K562 (cell line): ENCODE measurements at regions not wholly inside any gene's neighbourhood (a gene's known extent, or its start where the extent isn't known, plus 50 kb on each side); places are given as distances from the start of the nearest gene placed in this dataset.

Experiments used
- ATAC-seq: fragments of 200-7000 bp; cut with Tn5 transposase; 3 replicates; pipeline ENCODE4 v1.9.1; 2020; ENCODE audit warnings: moderate library complexity
- BruUV-seq: library from RNA; stranded (reverse); fragments of 400-500 nt; replicated peaks from 2 replicates; lab custom pipeline; 2021; lab: Mats Ljungman, UMichigan
- CTCF ChIA-PET: fragments of 300-600 bp; formaldehyde crosslinking; extraction: SDS; loops from one replicate; lab custom pipeline; 2021; ENCODE audit warnings: low intra/inter-chr PET ratio; lab: Yijun Ruan, JAX
- POLR2A ChIA-PET: fragments of 300-600, 350-650 bp; sonication (Branson Sonifier 250); formaldehyde crosslinking; extraction: SDS; loops from one replicate; lab custom pipeline; 2021; ENCODE audit warnings: antibody characterized with exemption, inconsistent platforms; lab: Yijun Ruan, JAX
- DNase-seq, 4 experiments: peaks; one replicate each; pipeline versions ENCODE4 v3.0.0 to v3.0.0-alpha.2; 2011 to 2018; ENCODE audit warnings: low spot score in 3 of 4, mixed read lengths in 3 of 4; ENCODE audit errors: extremely low read depth in 1 of 4
- FAIRE-seq: peaks from 2 replicates; lab custom pipeline; 2011; peaks lifted over from hg19 to GRCh38; lab: Jason Lieb, UNC
- H2AFZ ChIP-seq: 2 replicates; pipeline ENCODE4 v1.6.0; 2011; ENCODE audit warnings: low read depth, low read length, control low read depth, inconsistent platforms
- H3K27ac ChIP-seq: fragments of 200-600 bp; 3 replicates; pipeline ENCODE4 v1.8.0; 2011; ENCODE audit warnings: low read depth, mild to moderate bottlenecking, control low read depth, inconsistent platforms, low read length, moderate library complexity, mixed read lengths; ENCODE audit errors: extremely low read depth
- H3K27me3 ChIP-seq, 2 experiments: fragments of 300-600 bp in 1 of 2; 2 replicates in 1 of 2; 3 replicates in 1 of 2; pipeline versions ENCODE4 v1.6.0 to v1.8.0; 2011; ENCODE audit warnings: inconsistent platforms in 2 of 2, low read length in 2 of 2, mild to moderate bottlenecking in 1 of 2, mixed read lengths in 1 of 2, moderate library complexity in 1 of 2; ENCODE audit not compliant: control insufficient read depth in 2 of 2, insufficient read depth in 2 of 2
- H3K36me3 ChIP-seq: fragments of 300-600 bp; 3 replicates; pipeline ENCODE4 v1.8.0; 2011; ENCODE audit warnings: mild to moderate bottlenecking, low read length, inconsistent platforms; ENCODE audit not compliant: control insufficient read depth, insufficient read depth
- H3K4me1 ChIP-seq, 2 experiments: fragments of 200-600 bp in 1 of 2; replicated peaks in 1 of 2; 2 replicates in 1 of 2; 3 replicates in 1 of 2; pipeline versions ENCODE4 v1.5.1 to v1.8.0; 2011; ENCODE audit warnings: inconsistent platforms in 2 of 2, low read length in 2 of 2, mild to moderate bottlenecking in 1 of 2, mixed read lengths in 1 of 2, moderate library complexity in 1 of 2; ENCODE audit not compliant: control insufficient read depth in 2 of 2, insufficient read depth in 2 of 2
- H3K4me2 ChIP-seq: 2 replicates; pipeline ENCODE4 v1.6.1; 2011; ENCODE audit warnings: low read length, control low read depth, inconsistent platforms, mixed read lengths; ENCODE audit not compliant: insufficient read depth
- H3K4me3 ChIP-seq: fragments of 200-600 bp; sonication (generic), shearing (Covaris generic); 2 replicates; pipeline ENCODE4 v1.5.1; 2016; ENCODE audit warnings: control low read depth, inconsistent platforms
- H3K79me2 ChIP-seq: fragments of 200-600 bp; 3 replicates; pipeline ENCODE4 v1.8.0; 2011; ENCODE audit warnings: low read length, inconsistent platforms; ENCODE audit not compliant: control insufficient read depth, insufficient read depth
- H3K9ac ChIP-seq, 2 experiments: 2 replicates each; pipeline versions ENCODE4 v1.6.0 to v1.6.1; 2011; ENCODE audit warnings: low read depth in 2 of 2, low read length in 2 of 2, control low read depth in 1 of 2, inconsistent platforms in 1 of 2, mild to moderate bottlenecking in 1 of 2, mixed read lengths in 1 of 2; ENCODE audit not compliant: insufficient read depth in 1 of 2
- H3K9me1 ChIP-seq: one replicate; pipeline ENCODE4 v1.6.0; 2011; ENCODE audit warnings: inconsistent platforms, mild to moderate bottlenecking, low read length, moderate library complexity; ENCODE audit not compliant: control insufficient read depth, insufficient read depth
- H3K9me3 ChIP-seq: replicated peaks from 2 replicates; pipeline ENCODE4 v1.5.1; 2011; ENCODE audit warnings: low read depth, low read length, inconsistent platforms; ENCODE audit not compliant: control insufficient read depth, insufficient read depth
- H4K20me1 ChIP-seq: replicated peaks from 2 replicates; pipeline ENCODE4 v1.6.1; 2011; ENCODE audit warnings: low read length, inconsistent platforms, mixed read lengths; ENCODE audit not compliant: control insufficient read depth, insufficient read depth
- C11orf30 ChIP-seq: fragments of 450-650 bp; IDR thresholded peaks from 2 replicates; pipeline ENCODE4 v1.6.1; 2016; ENCODE audit warnings: low read depth, mild to moderate bottlenecking
- CAMTA2 ChIP-seq: fragments of 250-450 bp; sonication (Bioruptor Pico); conservative IDR thresholded peaks from 2 replicates; pipeline ENCODE4 v1.5.1; 2022
- GTF2A2 ChIP-seq: IDR thresholded peaks from 2 replicates; pipeline ENCODE4 v1.6.1; 2016; ENCODE audit warnings: mild to moderate bottlenecking, missing genetic modification characterization, missing compliant biosample characterization
- HES1 ChIP-seq: fragments of 450-650 bp; IDR thresholded peaks from 2 replicates; pipeline ENCODE4 v1.6.1; 2016; ENCODE audit warnings: low read depth, mild to moderate bottlenecking, moderate library complexity
- LEF1 ChIP-seq: fragments of 450-650 bp; IDR thresholded peaks from 2 replicates; pipeline ENCODE4 v1.6.1; 2016; ENCODE audit warnings: mild to moderate bottlenecking
- MAFF ChIP-seq: IDR thresholded peaks from 2 replicates; pipeline ENCODE4 v1.6.1; 2012; ENCODE audit warnings: low read length, improper control_type of control experiment
- MAFG ChIP-seq: fragments of 450-650 bp; conservative IDR thresholded peaks from 2 replicates; pipeline ENCODE4 v1.6.1; 2016; ENCODE audit warnings: missing genetic modification characterization, missing compliant biosample characterization
- MCM2 ChIP-seq: fragments of 450-650 bp; IDR thresholded peaks from 2 replicates; pipeline ENCODE4 v1.6.1; 2017; ENCODE audit warnings: low read depth, mild to moderate bottlenecking
- ZKSCAN1 ChIP-seq: fragments of 150-350 bp; IDR thresholded peaks from 2 replicates; pipeline ENCODE4 v1.6.1; 2016; ENCODE audit warnings: low read depth, low read length
- ZNF133 ChIP-seq: fragments of 250-450 bp; sonication (Bioruptor Pico); IDR thresholded peaks from 2 replicates; pipeline ENCODE4 v1.4.0; 2020; ENCODE audit warnings: mild to moderate bottlenecking
- ZNF316 ChIP-seq: fragments of 450-650 bp; IDR thresholded peaks from 2 replicates; pipeline ENCODE4 v1.6.1; 2016
- WGBS: fragments of 100-300 bp; shearing (Covaris generic); methylation state at CpG from one replicate; pipeline ENCODE4 v1.1.6; 2016; ENCODE audit warnings: low coverage, mixed read lengths; ENCODE audit not compliant: insufficient coverage; ENCODE audit errors: missing lambda C conversion rate; 5-methylcytosine and 5-hydroxymethylcytosine counted together
- in situ Hi-C: fragments of 300-500 bp; cut with MboI; formaldehyde crosslinking; loops from 4 replicates; pipeline ENCODE4 v1.15.0; 2018; ENCODE audit warnings: inconsistent platforms, mixed read lengths
- intact Hi-C: fragments of 100-400 bp; cut with micrococcal nuclease; formaldehyde crosslinking; loops from 2 replicates; pipeline ENCODE4 v1.14.2; 2022

- Histone ChIP-seq H2AFZ (no peak overlapping the region), H3K9me1 (no peaks in the 10 kb centered on the region), H3K36me3 (no peaks in the 10 kb centered on the region), H3K9ac (no peak overlapping the region), H3K79me2 (no peaks in the 10 kb centered on the region), H3K27me3 (peaks cover 0 to 5% of the 10 kb centered on the region in 2 experiments; a peak in 2 of 5 replicates), H4K20me1 (0 out of 2 replicates have a peak, but pooled peaks cover 2% of the 10 kb centered on the region), H3K27ac (no peak overlapping the region), H3K4me1 (no peaks in the 10 kb centered on the region; a peak in 1 of 5 replicates), H3K4me3 (no peak overlapping the region), H3K9me3 (no peaks in the 10 kb centered on the region), H3K4me2 (no peak overlapping the region)
- FAIRE-seq (no peak), ATAC-seq (no peak), DNase-seq (no peak)
- TF ChIP-seq C11orf30: peak; percentile 55; the same call in 1 of the 2 replicates
- peak; percentile 75 for TF ChIP-seq ZNF316
- no peak for TF ChIP-seq LEF1
- no peak for TF ChIP-seq GTF2A2 (tag)
- no peak for TF ChIP-seq CAMTA2
- no peak for TF ChIP-seq MCM2
- TF ChIP-seq MAFG (tag): peak; percentile 47; the same call in 1 of the 2 replicates
- no peak for TF ChIP-seq ZKSCAN1
- no peak for TF ChIP-seq HES1
- TF ChIP-seq MAFF: peak; percentile 24; the same call in 1 of the 2 replicates
- TF ChIP-seq ZNF133: no peak
- POLR2A ChIA-PET: no interaction called here
- WGBS: 5% methylated on average over 2 of the region's 2 CpGs
- BruUV-seq: no TSS peak
- CTCF ChIA-PET: no interaction called here
- intact Hi-C loops (no loop called here), in situ Hi-C loops (no loop called here)
Measured at GRCh38 chr4:26261405-26261804, 59.4 kb upstream of the RBPJ start.
